LNCaP clone FGC (cell line): ENCODE measurements at regions not wholly inside any gene's neighbourhood (a gene's known extent, or its start where the extent isn't known, plus 50 kb on each side); places are given as distances from the start of the nearest gene placed in this dataset.

Experiments
- DNase-seq: peaks from one replicate; pipeline ENCODE4 v3.0.0-alpha.2; 2011; ENCODE audit warnings: low read depth
- H3K4me3 ChIP-seq: 2 replicates; pipeline ENCODE4 v1.5.1; 2011; ENCODE audit warnings: mild to moderate bottlenecking, low read depth, low read length, control low read depth
- CTCF ChIP-seq: IDR thresholded peaks from 2 replicates; pipeline ENCODE4 v1.5.1; 2012; ENCODE audit warnings: mild to moderate bottlenecking; ENCODE audit not compliant: control insufficient read depth, insufficient read depth; ENCODE audit errors: extremely low read depth

GRCh38 chr2:240302933-240303595, 132.4 kb upstream of the GPC1 start:
- TF ChIP-seq CTCF: no peak
- DNase-seq: no peak
- H3K4me3 ChIP-seq: no peak overlapping the region

- no peak overlapping the region for H3K4me3 ChIP-seq
- no peak for DNase-seq
- TF ChIP-seq CTCF: no peak
Measured at GRCh38 chr2:240303896-240304745, 131.3 kb upstream of the GPC1 start.

- TF ChIP-seq CTCF: no peak
- H3K4me3 ChIP-seq: no peak overlapping the region
- DNase-seq: no peak
Measured at GRCh38 chr2:240304746-240305161, 130.7 kb upstream of the GPC1 start.

GRCh38 chr2:240305369-240305962, 130.0 kb upstream of the GPC1 start:
- no peak for TF ChIP-seq CTCF
- DNase-seq: no peak
- no peak overlapping the region for H3K4me3 ChIP-seq

GRCh38 chr2:240306185-240306584, 129.3 kb upstream of the GPC1 start:
- no peak for TF ChIP-seq CTCF
- no peak for DNase-seq
- H3K4me3 ChIP-seq: no peak overlapping the region

GRCh38 chr2:240308111-240308651, 127.3 kb upstream of the GPC1 start:
- no peak overlapping the region for H3K4me3 ChIP-seq
- DNase-seq: no peak
- TF ChIP-seq CTCF: no peak
